ENCODE measurements at regions not wholly inside any gene's neighbourhood (a gene's known extent, or its start where the extent isn't known, plus 50 kb on each side); places are given as distances from the start of the nearest gene placed in this dataset.

DNA sequence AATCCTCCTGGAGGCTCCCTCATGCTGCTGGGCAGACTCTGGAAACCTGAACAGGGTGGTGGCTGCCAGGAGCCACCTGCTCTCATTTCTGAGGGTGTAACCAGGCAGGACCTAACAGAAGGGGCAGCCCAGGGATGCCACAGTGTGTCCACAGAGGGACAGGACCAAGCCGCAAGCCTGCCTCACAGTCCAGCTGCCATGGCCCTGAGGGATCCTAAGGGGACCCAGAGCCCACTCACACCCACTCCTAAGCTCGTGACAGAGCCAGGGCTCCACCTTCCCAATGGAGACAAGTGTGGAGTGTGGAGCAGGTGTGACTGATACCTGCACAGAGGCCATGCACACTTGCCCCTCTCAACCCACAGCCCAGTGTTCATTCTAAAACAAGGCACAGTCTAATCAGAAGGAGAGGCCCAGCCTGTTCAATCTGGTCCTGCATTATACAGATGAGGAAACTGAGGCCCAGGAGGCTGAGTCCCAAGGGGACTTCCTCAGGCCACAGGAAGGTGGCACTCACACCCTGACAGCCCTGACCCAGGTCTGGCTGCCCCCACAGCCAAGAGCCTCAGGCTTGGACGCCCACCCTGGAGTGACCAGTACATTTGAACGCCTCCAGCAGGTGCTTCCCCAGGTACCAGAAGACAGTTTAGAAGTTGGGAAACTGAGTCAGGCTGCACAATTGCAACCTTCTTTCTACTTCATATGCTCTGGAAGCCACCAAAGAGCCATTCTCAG, 220.1 kb downstream of the TUBA3C start:
- no peak overlapping the region for H3K27ac ChIP-seq (ENCODE audit: control insufficient read depth, insufficient read depth)
- CTCF ChIA-PET, result no interaction called here
- RAD21 ChIA-PET (ENCODE audit: unreplicated experiment), result no interaction called here
- WGBS (ENCODE audit: insufficient coverage, insufficient replicate concordance, low lambda C conversion rate, missing lambda C conversion rate), result 38% methylated on average over 4 of the region's 4 CpGs
- no peak overlapping the region for H3K4me3 ChIP-seq
- no peaks in the 10 kb centered on the region for H3K4me1 ChIP-seq (ENCODE audit: control insufficient read depth, insufficient read depth, low read length)
- no peaks in the 10 kb centered on the region for H3K27me3 ChIP-seq (replicated peaks in 1 of 2; ENCODE audit: control insufficient read depth in 2 of 2, insufficient read depth in 2 of 2, low read length in 1 of 2)
- ATAC-seq (no peak), DNase-seq (ENCODE audit: low read depth, low spot score) (no peak), FAIRE-seq (no peak)
- no peaks in the 10 kb centered on the region for H3K79me2 ChIP-seq (ENCODE audit: control insufficient read depth, insufficient read depth, low read length)
- no TSS peak for BruUV-seq (replicated peaks)
- no peaks in the 10 kb centered on the region for H3K36me3 ChIP-seq (ENCODE audit: control insufficient read depth in 2 of 2, insufficient read depth in 2 of 2, low read length in 1 of 2)
- H4K20me1 ChIP-seq (ENCODE audit: control insufficient read depth, insufficient read depth), result no peaks in the 10 kb centered on the region
- in situ Hi-C loops (cut with MboI), result no loop called here
- TF ChIP-seq BACH1 (IDR thresholded peaks at IDR 0.05; ENCODE audit: borderline replicate concordance) (no peak), PAX8 (IDR thresholded peaks at IDR 0.05) (no peak), WRNIP1 (IDR thresholded peaks at IDR 0.05; ENCODE audit: borderline replicate concordance, low read depth, low read length) (no peak), SMAD1 (IDR thresholded peaks at IDR 0.05; ENCODE audit: low read depth, partially characterized antibody) (no peak), NFXL1 (IDR thresholded peaks at IDR 0.05; ENCODE audit: borderline replicate concordance) (no peak), PBX3 (IDR thresholded peaks at IDR 0.05; ENCODE audit: insufficient replicate concordance, low read depth, low read length) (no peak)
- SMC1A ChIA-PET (ENCODE audit: uncharacterized antibody, unreplicated experiment), result no interaction called here
- H2AFZ ChIP-seq (ENCODE audit: control insufficient read depth, low read depth, low read length), result no peak overlapping the region
- H3K9me3 ChIP-seq (replicated peaks; ENCODE audit: control insufficient read depth, insufficient read depth, low read length), result no peaks in the 10 kb centered on the region; the same call in 1 of the 3 replicates
- H3K4me2 ChIP-seq (ENCODE audit: control insufficient read depth, insufficient read depth), result no peak overlapping the region
- POLR2A ChIA-PET, result no interaction called here
- intact Hi-C loops (cut with micrococcal nuclease; ENCODE audit: unreplicated experiment), result no loop called here
- H3K9ac ChIP-seq (ENCODE audit: control insufficient read depth, insufficient read depth, low read length), result no peak overlapping the region

Data from GM12878 (cell line).